GM12878 (cell line): ENCODE measurements at regions not wholly inside any gene's neighbourhood (a gene's known extent, or its start where the extent isn't known, plus 50 kb on each side); places are given as distances from the start of the nearest gene placed in this dataset.

Source experiments
- ATAC-seq: fragments of 200-7000 bp; cut with Tn5 transposase; 3 replicates; pipeline ENCODE4 v1.9.1; 2020; ENCODE audit warnings: mild to moderate bottlenecking, moderate library complexity
- BruUV-seq: library from RNA; stranded (reverse); fragments of 400-500 nt; replicated peaks from 2 replicates; lab custom pipeline; 2021; lab: Mats Ljungman, UMichigan
- CTCF ChIA-PET: fragments of 300-600 bp; sonication (Branson Sonifier 250); formaldehyde crosslinking; extraction: SDS; loops from one replicate; lab custom pipeline; 2021; ENCODE audit warnings: inconsistent platforms; lab: Yijun Ruan, JAX
- POLR2A ChIA-PET: fragments of 350-600 bp; formaldehyde crosslinking; extraction: SDS; loops from one replicate; lab custom pipeline; 2021; ENCODE audit warnings: inconsistent platforms; lab: Charles Lee
- RAD21 ChIA-PET: fragments of 300-600 bp; sonication (Branson Sonifier 250); formaldehyde crosslinking; loops from one replicate; lab custom pipeline; 2023; ENCODE audit warnings: antibody characterized with exemption; ENCODE audit not compliant: unreplicated experiment; lab: Charles Lee
- SMC1A ChIA-PET: fragments of 300-600 bp; sonication (Branson Sonifier 250); formaldehyde crosslinking; loops from one replicate; lab custom pipeline; 2023; ENCODE audit not compliant: unreplicated experiment, uncharacterized antibody; lab: Charles Lee
- DNase-seq: peaks from one replicate; pipeline ENCODE4 v3.0.0-alpha.2; 2011; ENCODE audit warnings: low read depth, low spot score
- FAIRE-seq: peaks from 3 replicates; lab custom pipeline; 2011; peaks lifted over from hg19 to GRCh38; lab: Jason Lieb, UNC
- H2AFZ ChIP-seq: 2 replicates; pipeline ENCODE4 v1.6.0; 2011; ENCODE audit warnings: low read depth, low read length, control low read depth; ENCODE audit not compliant: control insufficient read depth
- H3K27ac ChIP-seq: 2 replicates; pipeline ENCODE4 v1.5.1; 2011; ENCODE audit warnings: control low read depth; ENCODE audit not compliant: control insufficient read depth, insufficient read depth
- H3K27me3 ChIP-seq, 2 experiments: replicated peaks in 1 of 2; 2 replicates each; pipeline versions ENCODE4 v1.6.0 to v1.6.1; 2011; ENCODE audit warnings: low read length in 1 of 2; ENCODE audit not compliant: control insufficient read depth in 2 of 2, insufficient read depth in 2 of 2
- H3K36me3 ChIP-seq, 2 experiments: 2 replicates each; pipeline ENCODE4 v1.5.1; 2011; ENCODE audit warnings: low read length in 1 of 2; ENCODE audit not compliant: control insufficient read depth in 2 of 2, insufficient read depth in 2 of 2
- H3K4me1 ChIP-seq: 2 replicates; pipeline ENCODE4 v1.6.1; 2011; ENCODE audit warnings: mild to moderate bottlenecking, low read length, moderate library complexity, mixed read lengths; ENCODE audit not compliant: control insufficient read depth, insufficient read depth
- H3K4me2 ChIP-seq: 2 replicates; pipeline ENCODE4 v1.6.0; 2011; ENCODE audit warnings: control low read depth; ENCODE audit not compliant: control insufficient read depth, insufficient read depth
- H3K4me3 ChIP-seq: fragments of 200-600 bp; sonication (generic); 2 replicates; pipeline ENCODE4 v1.5.1; 2016
- H3K79me2 ChIP-seq: 2 replicates; pipeline ENCODE4 v1.6.0; 2011; ENCODE audit warnings: low read length; ENCODE audit not compliant: control insufficient read depth, insufficient read depth
- H3K9ac ChIP-seq: 2 replicates; pipeline ENCODE4 v1.8.0; 2011; ENCODE audit warnings: low read length, control low read depth, mixed read lengths; ENCODE audit not compliant: control insufficient read depth, insufficient read depth
- H3K9me3 ChIP-seq: replicated peaks from 3 replicates; pipeline ENCODE4 v1.5.1; 2011; ENCODE audit warnings: mild to moderate bottlenecking, low read length; ENCODE audit not compliant: control insufficient read depth, insufficient read depth
- H4K20me1 ChIP-seq: 2 replicates; pipeline ENCODE4 v1.6.0; 2011; ENCODE audit not compliant: control insufficient read depth, insufficient read depth
- BACH1 ChIP-seq: fragments of 450-650 bp; IDR thresholded peaks from 2 replicates; pipeline ENCODE4 v1.6.1; 2017; ENCODE audit warnings: mild to moderate bottlenecking, borderline replicate concordance
- GABPA ChIP-seq: IDR thresholded peaks from 2 replicates; pipeline ENCODE4 v1.6.1; 2014; ENCODE audit warnings: antibody characterized with exemption, low read depth, mild to moderate bottlenecking, inconsistent platforms
- TBL1XR1 ChIP-seq: IDR thresholded peaks from 2 replicates; pipeline ENCODE4 v1.6.1; 2012; ENCODE audit warnings: low read depth, low read length, improper control_type of control experiment
- WGBS: methylation state at CpG from one replicate; pipeline ENCODE4 v1.1.6; 2016; ENCODE audit warnings: low lambda C conversion rate; ENCODE audit not compliant: insufficient replicate concordance, insufficient coverage; ENCODE audit errors: missing lambda C conversion rate; 5-methylcytosine and 5-hydroxymethylcytosine counted together
- in situ Hi-C: fragments of 300-500 bp; cut with MboI; formaldehyde crosslinking; loops from 9 replicates; pipeline ENCODE4 v1.14.3; 2018; ENCODE audit warnings: mixed read lengths
- intact Hi-C: fragments of 100-400 bp; cut with micrococcal nuclease; formaldehyde crosslinking; loops from one replicate; pipeline ENCODE4 v1.14.2; 2022; ENCODE audit not compliant: unreplicated experiment
- TF ChIP-seq, protein P1 (sequence below): fragments of 450-650 bp; formaldehyde crosslinking; IDR thresholded peaks from 2 replicates; pipeline ENCODE4 v1.4.0; 2022; ENCODE audit warnings: mild to moderate bottlenecking, moderate library complexity

DNA sequence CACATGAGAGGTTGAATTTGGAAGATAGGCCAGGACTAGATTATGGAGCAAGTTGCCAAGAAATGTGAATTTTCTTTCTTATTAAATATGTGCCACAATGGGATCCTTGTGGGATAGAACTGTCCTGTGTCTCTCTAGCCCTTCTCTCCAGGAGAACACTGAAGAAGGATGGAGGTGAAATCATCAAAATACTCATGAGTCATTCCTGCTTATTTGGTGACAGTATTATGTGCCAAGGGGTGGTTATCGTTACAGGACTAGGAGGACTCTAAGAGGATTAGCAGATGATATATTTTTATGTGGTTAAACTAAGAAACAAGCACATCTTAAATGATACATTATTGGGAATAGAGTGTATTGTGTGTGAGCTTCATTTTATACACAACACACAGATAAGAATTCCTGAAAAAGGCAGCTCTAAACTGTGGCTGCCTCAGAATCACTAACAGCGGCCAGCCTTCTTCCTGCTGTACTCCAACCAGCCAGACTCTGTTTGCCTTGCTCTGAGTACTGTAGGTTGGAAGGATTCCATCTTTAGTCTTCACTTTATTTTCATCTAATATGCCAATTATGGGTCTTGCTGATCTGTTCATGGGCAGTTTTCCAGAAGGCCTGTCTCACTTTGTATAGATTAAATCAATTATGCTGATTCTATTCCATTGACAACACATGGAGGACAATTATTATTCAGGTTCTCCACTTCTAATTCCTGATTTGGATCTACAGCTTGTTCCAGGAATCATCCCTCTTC, 325.8 kb downstream of the ABCC12 start:
- ChIA-PET CTCF (no interaction called here), RAD21 (no interaction called here), SMC1A (interaction anchor here (1.1 kb wide), 1 partner anchor 9 kb away, joined by 3 read pairs; no protein-coding TSS in a partner anchor), POLR2A (no interaction called here)
- DNase-seq = no peak
- Histone ChIP-seq H3K4me3 (no peak overlapping the region), H3K27ac (no peak overlapping the region), H3K4me2 (no peak overlapping the region), H3K27me3 (no peaks in the 10 kb centered on the region), H3K9me3 (no peaks in the 10 kb centered on the region; the same call in 2 of the 3 replicates), H2AFZ (no peak overlapping the region), H4K20me1 (no peaks in the 10 kb centered on the region), H3K79me2 (no peaks in the 10 kb centered on the region), H3K9ac (no peak overlapping the region), H3K36me3 (no peaks in the 10 kb centered on the region), H3K4me1 (no peaks in the 10 kb centered on the region)
- FAIRE-seq = no peak
- WGBS = 26% methylated on average over 2 of the region's 2 CpGs
- ATAC-seq = no peak
- BruUV-seq = no TSS peak
- intact Hi-C loops = no loop called here
- TF ChIP-seq, protein P1, sequence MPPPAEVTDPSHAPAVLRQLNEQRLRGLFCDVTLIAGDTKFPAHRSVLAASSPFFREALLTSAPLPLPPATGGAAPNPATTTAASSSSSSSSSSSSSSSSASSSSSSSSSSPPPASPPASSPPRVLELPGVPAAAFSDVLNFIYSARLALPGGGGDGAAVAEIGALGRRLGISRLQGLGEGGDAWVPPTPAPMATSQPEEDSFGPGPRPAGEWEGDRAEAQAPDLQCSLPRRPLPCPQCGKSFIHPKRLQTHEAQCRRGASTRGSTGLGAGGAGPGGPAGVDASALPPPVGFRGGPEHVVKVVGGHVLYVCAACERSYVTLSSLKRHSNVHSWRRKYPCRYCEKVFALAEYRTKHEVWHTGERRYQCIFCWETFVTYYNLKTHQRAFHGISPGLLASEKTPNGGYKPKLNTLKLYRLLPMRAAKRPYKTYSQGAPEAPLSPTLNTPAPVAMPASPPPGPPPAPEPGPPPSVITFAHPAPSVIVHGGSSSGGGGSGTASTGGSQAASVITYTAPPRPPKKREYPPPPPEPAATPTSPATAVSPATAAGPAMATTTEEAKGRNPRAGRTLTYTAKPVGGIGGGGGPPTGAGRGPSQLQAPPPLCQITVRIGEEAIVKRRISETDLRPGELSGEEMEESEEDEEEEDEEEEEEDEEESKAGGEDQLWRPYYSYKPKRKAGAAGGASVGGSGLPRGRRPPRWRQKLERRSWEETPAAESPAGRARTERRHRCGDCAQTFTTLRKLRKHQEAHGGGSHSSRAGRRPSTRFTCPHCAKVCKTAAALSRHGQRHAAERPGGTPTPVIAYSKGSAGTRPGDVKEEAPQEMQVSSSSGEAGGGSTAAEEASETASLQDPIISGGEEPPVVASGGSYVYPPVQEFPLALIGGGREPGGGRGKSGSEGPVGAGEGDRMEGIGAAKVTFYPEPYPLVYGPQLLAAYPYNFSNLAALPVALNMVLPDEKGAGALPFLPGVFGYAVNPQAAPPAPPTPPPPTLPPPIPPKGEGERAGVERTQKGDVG (CRISPR knock-in tag) = no peak
- TF ChIP-seq TBL1XR1 (no peak), GABPA (no peak), BACH1 (no peak)
- in situ Hi-C loops = no loop called here
